Progenitor cell of endocrine pancreas (in vitro differentiated cells): ENCODE measurements at regions not wholly inside any gene's neighbourhood (a gene's known extent, or its start where the extent isn't known, plus 50 kb on each side); places are given as distances from the start of the nearest gene placed in this dataset.

Experiments used
- DNase-seq: peaks from one replicate; pipeline ENCODE4 v3.0.0; 2021; ENCODE audit warnings: low spot score; ENCODE audit not compliant: unreplicated experiment
- H3K27ac Mint-ChIP-seq: 2 replicates; pipeline ENCODE4 v1.8.0; 2021; ENCODE audit warnings: mild to moderate bottlenecking, moderate library complexity, mixed read lengths
- H3K27me3 Mint-ChIP-seq: 2 replicates; pipeline ENCODE4 v1.8.0; 2021; ENCODE audit warnings: mixed read lengths
- H3K36me3 Mint-ChIP-seq: 2 replicates; pipeline ENCODE4 v1.8.0; 2022; ENCODE audit warnings: mixed read lengths; ENCODE audit not compliant: insufficient read depth
- H3K4me1 Mint-ChIP-seq: 2 replicates; pipeline ENCODE4 v1.8.0; 2021; ENCODE audit warnings: low read depth, mixed read lengths
- H3K4me3 Mint-ChIP-seq: 2 replicates; pipeline ENCODE4 v1.8.0; 2021; ENCODE audit warnings: low read depth, mild to moderate bottlenecking, moderate library complexity, mixed read lengths
- H3K9me3 Mint-ChIP-seq: 2 replicates; pipeline ENCODE4 v1.8.0; 2021; ENCODE audit warnings: low read depth, mixed read lengths
- TF ChIP-seq, protein P1 (sequence below): fragments of 200-600 bp; sonication (generic); IDR thresholded peaks from one replicate; pipeline ENCODE4 v1.5.0; 2021; ENCODE audit warnings: antibody characterized with exemption, mild to moderate bottlenecking; ENCODE audit not compliant: unreplicated experiment

DNA sequence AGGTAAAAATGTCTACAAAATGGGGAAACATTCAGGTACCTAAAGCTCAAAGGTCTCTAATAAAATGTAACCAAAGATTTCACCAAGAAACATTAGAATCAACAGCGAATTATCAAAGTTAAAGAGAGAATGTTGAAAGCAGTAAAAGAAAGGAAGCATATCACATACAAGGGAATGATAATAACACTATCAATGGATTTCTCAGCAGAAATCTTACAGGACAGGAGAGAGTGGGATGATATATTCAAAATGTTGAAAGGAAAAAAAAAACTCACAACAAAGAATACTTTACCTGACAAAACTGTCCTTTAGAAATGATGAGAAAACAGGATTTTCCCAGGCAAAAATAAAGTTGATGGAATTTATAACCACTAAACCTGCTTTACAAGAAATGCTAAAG lies 591.2 kb upstream of the POU3F3 start:
- no peaks in the 10 kb centered on the region for H3K27me3 Mint-ChIP-seq
- peaks cover 44% of the 10 kb centered on the region for H3K9me3 Mint-ChIP-seq
- no peak overlapping the region for H3K4me3 Mint-ChIP-seq
- H3K27ac Mint-ChIP-seq, result no peak overlapping the region
- no peaks in the 10 kb centered on the region for H3K36me3 Mint-ChIP-seq
- DNase-seq, result no peak
- TF ChIP-seq, protein P1, sequence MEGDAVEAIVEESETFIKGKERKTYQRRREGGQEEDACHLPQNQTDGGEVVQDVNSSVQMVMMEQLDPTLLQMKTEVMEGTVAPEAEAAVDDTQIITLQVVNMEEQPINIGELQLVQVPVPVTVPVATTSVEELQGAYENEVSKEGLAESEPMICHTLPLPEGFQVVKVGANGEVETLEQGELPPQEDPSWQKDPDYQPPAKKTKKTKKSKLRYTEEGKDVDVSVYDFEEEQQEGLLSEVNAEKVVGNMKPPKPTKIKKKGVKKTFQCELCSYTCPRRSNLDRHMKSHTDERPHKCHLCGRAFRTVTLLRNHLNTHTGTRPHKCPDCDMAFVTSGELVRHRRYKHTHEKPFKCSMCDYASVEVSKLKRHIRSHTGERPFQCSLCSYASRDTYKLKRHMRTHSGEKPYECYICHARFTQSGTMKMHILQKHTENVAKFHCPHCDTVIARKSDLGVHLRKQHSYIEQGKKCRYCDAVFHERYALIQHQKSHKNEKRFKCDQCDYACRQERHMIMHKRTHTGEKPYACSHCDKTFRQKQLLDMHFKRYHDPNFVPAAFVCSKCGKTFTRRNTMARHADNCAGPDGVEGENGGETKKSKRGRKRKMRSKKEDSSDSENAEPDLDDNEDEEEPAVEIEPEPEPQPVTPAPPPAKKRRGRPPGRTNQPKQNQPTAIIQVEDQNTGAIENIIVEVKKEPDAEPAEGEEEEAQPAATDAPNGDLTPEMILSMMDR, result no peak
- no peaks in the 10 kb centered on the region for H3K4me1 Mint-ChIP-seq

DNA sequence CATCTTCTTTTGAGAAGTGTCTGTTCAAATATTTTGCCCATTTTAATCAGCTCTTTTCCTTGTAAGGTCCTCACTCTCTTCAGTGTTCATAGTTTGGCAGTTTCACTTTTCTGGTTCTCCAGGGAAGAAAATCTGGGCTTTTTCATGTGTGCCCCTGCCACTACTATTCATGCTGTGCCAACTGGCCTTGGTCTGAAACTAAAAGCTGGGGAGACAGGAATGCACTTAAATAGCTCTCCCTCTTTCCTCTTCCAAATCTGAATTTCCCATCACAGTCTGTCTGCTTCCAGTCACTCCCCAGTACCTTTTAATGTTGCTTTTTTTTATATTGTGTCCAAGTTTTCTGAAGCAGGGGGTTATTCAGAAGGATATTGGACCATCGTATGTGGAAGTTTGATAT lies 574.3 kb upstream of the POU3F3 start:
- no peak overlapping the region for H3K27ac Mint-ChIP-seq
- no peak overlapping the region for H3K4me3 Mint-ChIP-seq
- H3K4me1 Mint-ChIP-seq, result no peaks in the 10 kb centered on the region
- H3K9me3 Mint-ChIP-seq, result no peaks in the 10 kb centered on the region
- H3K36me3 Mint-ChIP-seq, result no peaks in the 10 kb centered on the region
- TF ChIP-seq, protein P1, result no peak
- no peak for DNase-seq
- H3K27me3 Mint-ChIP-seq, result no peaks in the 10 kb centered on the region

GRCh38 chr2:104280216-104280615 lies 573.7 kb upstream of the POU3F3 start:
- no peak for DNase-seq
- Mint-ChIP-seq H3K27ac (no peak overlapping the region), H3K9me3 (no peaks in the 10 kb centered on the region), H3K27me3 (no peaks in the 10 kb centered on the region), H3K4me1 (no peaks in the 10 kb centered on the region), H3K4me3 (no peak overlapping the region), H3K36me3 (no peaks in the 10 kb centered on the region)
- TF ChIP-seq, protein P1, result no peak

DNA sequence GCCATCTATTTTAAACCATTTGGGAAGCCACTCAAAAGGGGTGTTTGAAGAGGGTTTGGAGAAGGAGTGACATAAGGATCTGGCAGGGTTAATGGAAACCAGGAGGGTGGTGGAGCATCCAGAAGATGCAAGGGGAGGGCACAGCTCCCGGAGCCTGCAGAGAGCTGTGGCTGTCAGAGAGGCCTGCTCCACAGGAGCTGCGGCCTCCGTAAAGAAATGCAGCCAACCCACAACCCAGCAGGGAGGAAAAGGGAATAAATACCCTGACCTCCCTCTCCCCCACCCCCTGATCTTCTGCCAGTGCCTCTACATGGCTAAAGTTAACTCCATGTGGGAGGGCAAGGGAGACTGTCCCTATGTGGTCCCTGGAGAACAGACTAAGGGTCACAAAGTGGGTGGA lies 567.1 kb upstream of the POU3F3 start:
- H3K27ac Mint-ChIP-seq, result no peak overlapping the region
- no peaks in the 10 kb centered on the region for H3K36me3 Mint-ChIP-seq
- peaks cover 6% of the 10 kb centered on the region for H3K4me1 Mint-ChIP-seq
- DNase-seq, result no peak
- TF ChIP-seq, protein P1, result no peak
- no peaks in the 10 kb centered on the region for H3K9me3 Mint-ChIP-seq
- no peak overlapping the region for H3K4me3 Mint-ChIP-seq
- peaks cover 3% of the 10 kb centered on the region for H3K27me3 Mint-ChIP-seq

DNA sequence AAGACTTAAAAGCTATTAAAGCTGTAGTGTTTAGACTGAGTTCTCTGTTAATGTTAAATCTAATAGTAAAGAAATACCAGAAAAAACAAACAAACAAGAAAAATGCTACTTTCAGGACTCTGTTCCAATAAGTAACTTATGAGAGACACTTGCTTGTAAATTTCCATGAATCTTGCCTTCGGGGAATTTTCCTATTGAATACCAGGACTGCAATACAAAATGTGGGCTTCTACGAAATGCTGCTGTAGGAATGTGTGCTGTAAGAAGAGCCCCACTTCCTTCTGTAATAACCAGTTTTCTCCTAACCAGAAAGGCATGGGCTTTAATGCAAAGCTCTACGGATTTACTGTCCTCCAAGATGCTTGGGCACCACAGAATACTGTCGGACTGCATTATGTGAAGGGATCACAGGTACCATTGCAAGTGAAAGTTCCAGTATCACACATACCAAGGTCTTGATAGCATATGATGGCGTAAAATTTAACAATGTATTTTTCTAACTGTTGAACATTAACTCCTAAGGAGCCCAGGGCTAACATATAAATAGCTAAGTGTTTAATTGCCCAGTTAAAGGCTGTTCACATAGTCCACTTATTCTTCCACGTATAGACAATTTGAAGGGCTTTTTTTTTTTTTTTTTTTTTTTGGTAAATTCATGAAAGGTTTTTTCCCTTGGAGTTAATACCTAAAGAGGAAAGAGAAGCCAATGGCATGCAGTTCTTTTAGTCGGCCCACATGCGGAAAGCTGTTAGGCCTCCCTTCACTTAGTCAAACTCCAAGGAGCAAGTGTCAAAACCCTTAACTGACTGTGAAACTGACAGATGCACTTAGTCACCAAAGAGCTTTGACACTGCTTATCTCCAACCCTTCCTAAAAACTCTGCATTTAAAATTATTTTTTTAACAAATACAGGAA lies 564.0 kb upstream of the POU3F3 start:
- TF ChIP-seq, protein P1, result no peak
- Mint-ChIP-seq H3K4me1 (peaks cover 6% of the 10 kb centered on the region), H3K9me3 (peaks cover 3% of the 10 kb centered on the region), H3K4me3 (no peak overlapping the region), H3K27me3 (peaks cover 3% of the 10 kb centered on the region), H3K36me3 (no peaks in the 10 kb centered on the region), H3K27ac (no peak overlapping the region)
- DNase-seq, result no peak
